ENCODE measurements at regions not wholly inside any gene's neighbourhood (a gene's known extent, or its start where the extent isn't known, plus 50 kb on each side); places are given as distances from the start of the nearest gene placed in this dataset.

GRCh38 chr5:159441441-159441840 is 111.2 kb upstream of the IL12B start:
- H3K4me1 ChIP-seq (ENCODE audit: control insufficient read depth in 5 of 5, insufficient read depth in 5 of 5, low read length in 5 of 5) = no peaks in the 10 kb centered on the region
- no peak overlapping the region for H3K4me3 ChIP-seq
- no peak overlapping the region for H3K27ac ChIP-seq (ENCODE audit: low read depth in 1 of 2, low read length in 1 of 2)
- no peaks in the 10 kb centered on the region for H3K9me3 ChIP-seq (ENCODE audit: control insufficient read depth in 4 of 4, insufficient read depth in 3 of 4, low read length in 3 of 4)
- no peak overlapping the region for H3K9ac ChIP-seq (ENCODE audit: insufficient read depth in 1 of 2, low read length in 2 of 2)
- DNase-seq (peak in 1 of 3 donors; percentile 10), ATAC-seq (ENCODE audit: insufficient read depth, low FRiP score) (no peak)
- no peaks in the 10 kb centered on the region for H3K36me3 ChIP-seq (ENCODE audit: control insufficient read depth in 4 of 4, insufficient read depth in 4 of 4, low read length in 4 of 4)
- no peaks in the 10 kb centered on the region for H3K27me3 ChIP-seq (ENCODE audit: control insufficient read depth in 3 of 3, insufficient read depth in 3 of 3, low read length in 2 of 3)
- no peak for TF ChIP-seq CTCF (IDR thresholded peaks at IDR 0.05; ENCODE audit: control extremely low read depth, extremely low read depth)
- WGBS, 2 donors = 68 to 79% methylated on average over 3 of the region's 3 CpGs

DNA sequence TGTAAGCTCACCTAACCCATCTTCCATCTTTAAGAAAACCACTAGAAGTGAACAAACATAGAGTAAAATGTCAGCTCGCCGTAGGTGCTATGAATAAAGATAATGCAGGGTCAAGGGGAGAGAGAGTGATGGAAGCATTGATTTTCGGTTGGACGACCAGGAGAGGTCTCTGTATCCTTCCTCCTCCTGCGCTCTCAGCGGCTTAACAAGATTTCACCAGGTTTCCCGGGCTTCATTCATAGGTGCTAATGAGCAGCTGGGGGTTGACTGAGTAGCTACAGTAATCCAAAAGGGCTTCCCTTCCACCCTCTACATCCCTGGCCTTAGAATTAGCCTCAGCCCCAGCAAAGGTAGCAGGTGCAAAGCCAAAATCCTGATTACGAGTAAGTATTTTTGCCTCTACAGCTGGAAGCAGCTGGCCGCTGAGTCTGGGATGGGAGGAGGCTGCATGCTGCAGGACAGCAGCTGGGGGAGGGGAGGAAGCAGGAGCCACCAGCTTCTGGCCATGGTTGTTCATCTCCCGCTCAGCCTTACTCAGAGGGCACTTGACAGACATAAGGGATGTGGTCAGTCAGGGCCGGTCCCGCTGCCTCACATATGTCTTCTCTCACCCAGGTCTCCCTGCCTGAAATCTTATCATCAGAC is 112.0 kb upstream of the IL12B start:
- no peaks in the 10 kb centered on the region for H3K9me3 ChIP-seq (ENCODE audit: control insufficient read depth in 4 of 4, insufficient read depth in 3 of 4, low read length in 3 of 4)
- H3K36me3 ChIP-seq (ENCODE audit: control insufficient read depth in 4 of 4, insufficient read depth in 4 of 4, low read length in 4 of 4) = no peaks in the 10 kb centered on the region
- 66 to 78% methylated on average over 12 of the region's 12 CpGs for WGBS, 2 donors
- ATAC-seq (ENCODE audit: insufficient read depth, low FRiP score) (no peak), DNase-seq (peak; percentile 49 to 67 (median 66))
- no peaks in the 10 kb centered on the region for H3K27me3 ChIP-seq (ENCODE audit: control insufficient read depth in 3 of 3, insufficient read depth in 3 of 3, low read length in 2 of 3)
- TF ChIP-seq CTCF (IDR thresholded peaks at IDR 0.05; ENCODE audit: control extremely low read depth, extremely low read depth) = no peak
- no peaks in the 10 kb centered on the region for H3K4me1 ChIP-seq (ENCODE audit: control insufficient read depth in 5 of 5, insufficient read depth in 5 of 5, low read length in 5 of 5)
- H3K4me3 ChIP-seq = no peak overlapping the region
- H3K27ac ChIP-seq (ENCODE audit: low read depth in 1 of 2, low read length in 1 of 2) = no peak overlapping the region
- H3K9ac ChIP-seq (ENCODE audit: insufficient read depth in 1 of 2, low read length in 2 of 2) = no peak overlapping the region

GRCh38 chr5:159444441-159445082 is 114.3 kb upstream of the IL12B start:
- Histone ChIP-seq H3K27me3 (ENCODE audit: control insufficient read depth in 3 of 3, insufficient read depth in 3 of 3, low read length in 2 of 3) (no peaks in the 10 kb centered on the region), H3K4me3 (no peak overlapping the region), H3K27ac (ENCODE audit: low read depth in 1 of 2, low read length in 1 of 2) (no peak overlapping the region), H3K9me3 (ENCODE audit: control insufficient read depth in 4 of 4, insufficient read depth in 3 of 4, low read length in 3 of 4) (no peaks in the 10 kb centered on the region), H3K4me1 (ENCODE audit: control insufficient read depth in 5 of 5, insufficient read depth in 5 of 5, low read length in 5 of 5) (no peaks in the 10 kb centered on the region), H3K36me3 (ENCODE audit: control insufficient read depth in 4 of 4, insufficient read depth in 4 of 4, low read length in 4 of 4) (no peaks in the 10 kb centered on the region), H3K9ac (ENCODE audit: insufficient read depth in 1 of 2, low read length in 2 of 2) (no peak overlapping the region)
- WGBS, 2 donors = 50 to 55% methylated on average over 6 of the region's 6 CpGs
- DNase-seq (peak in 2 of 3 donors; percentile 69 to 74), ATAC-seq (ENCODE audit: insufficient read depth, low FRiP score) (peak; percentile 48)
- peak; percentile 19 for TF ChIP-seq CTCF (IDR thresholded peaks at IDR 0.05; ENCODE audit: control extremely low read depth, extremely low read depth)
